Activated CD8-positive, alpha-beta memory T cell treated with anti-CD3 and anti-CD28 coated beads for 48 hours (primary cell): ENCODE measurements at regions not wholly inside any gene's neighbourhood (a gene's known extent, or its start where the extent isn't known, plus 50 kb on each side); places are given as distances from the start of the nearest gene placed in this dataset.

Source experiments
- DNase-seq, 3 experiments: peaks; one replicate each; pipeline ENCODE4 v3.0.0-alpha.2; 2020; ENCODE audit warnings: low read depth in 2 of 3, low spot score in 2 of 3

DNA sequence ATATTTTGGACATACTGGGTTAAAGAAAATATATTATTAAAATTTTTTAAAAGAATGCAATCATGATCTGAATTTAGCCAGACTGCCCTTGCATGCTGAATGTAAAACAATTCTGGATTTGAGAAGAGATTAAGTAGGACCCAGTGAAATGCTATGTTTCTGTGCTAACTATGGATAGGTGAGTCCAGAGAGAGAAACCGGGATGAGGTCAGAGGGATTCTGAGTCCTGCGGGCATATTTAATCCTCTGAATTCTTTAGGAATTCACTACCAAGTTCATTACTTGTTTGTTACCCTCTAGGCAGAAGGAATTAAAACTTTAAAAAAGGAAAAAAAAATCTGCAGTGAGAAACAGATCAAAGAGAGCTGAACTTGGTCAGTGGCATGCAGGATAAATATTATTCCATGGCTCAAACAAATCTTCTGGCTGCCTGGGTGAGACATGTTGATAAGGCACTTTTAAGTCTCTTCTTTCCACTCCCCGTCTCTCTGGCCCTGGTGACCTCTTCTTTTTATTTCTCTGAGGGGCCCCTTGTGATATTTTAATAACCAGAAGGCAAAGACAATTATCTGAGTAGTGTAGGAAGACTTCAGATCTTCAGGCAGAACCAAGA, 50.2 kb upstream of the LYZL1 start:
- no peak for DNase-seq
